ENCODE measurements at regions not wholly inside any gene's neighbourhood (a gene's known extent, or its start where the extent isn't known, plus 50 kb on each side); places are given as distances from the start of the nearest gene placed in this dataset.

DNA sequence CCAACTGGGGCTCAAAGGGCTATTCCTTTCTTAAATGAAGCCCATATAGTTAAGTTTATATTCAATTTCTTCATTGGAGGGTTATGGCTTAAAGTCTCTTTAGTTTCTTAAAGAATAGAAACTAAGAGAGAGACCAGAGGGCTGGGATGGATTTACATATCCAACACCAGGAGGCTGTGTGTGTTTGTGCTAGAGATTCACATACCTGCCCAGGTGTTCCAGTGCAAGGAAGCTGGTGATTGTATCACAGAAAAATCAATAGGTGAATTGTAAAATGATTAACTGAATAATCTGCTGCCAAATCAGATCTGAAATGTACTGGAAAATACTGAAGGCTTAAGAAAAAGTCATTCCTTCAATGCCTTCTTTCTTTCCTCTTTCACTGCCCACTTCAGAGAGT lies 148.2 kb upstream of the BDNF start:
- TF ChIP-seq EZH2 (IDR thresholded peaks at IDR 0.05; ENCODE audit: insufficient read depth, poor library complexity, severe bottlenecking) (no peak), EZH2phosphoT487 (IDR thresholded peaks at IDR 0.05; ENCODE audit: insufficient read depth, low read depth) (no peak)

All from GM23248 (cell line).